ENCODE measurements at regions not wholly inside any gene's neighbourhood (a gene's known extent, or its start where the extent isn't known, plus 50 kb on each side); places are given as distances from the start of the nearest gene placed in this dataset.

DNA sequence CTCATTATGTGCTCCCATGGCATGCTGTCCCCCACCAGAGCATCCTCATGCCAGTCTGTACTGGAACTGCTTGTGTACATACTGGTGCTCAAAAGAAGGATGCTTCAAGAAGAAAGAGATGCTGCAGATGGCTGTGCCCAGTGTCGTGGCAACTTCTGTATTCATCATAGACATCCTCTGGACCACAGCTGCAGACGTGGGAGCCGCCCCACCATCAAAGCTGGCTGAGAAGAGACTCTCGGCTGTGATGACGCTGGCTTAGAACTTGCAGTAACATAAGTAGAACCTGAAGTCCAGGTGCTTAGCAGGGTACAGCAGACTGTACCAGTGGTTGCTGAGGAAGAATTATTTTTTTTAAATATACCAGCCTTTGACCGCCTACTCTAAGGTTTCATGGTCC is 112.6 kb upstream of the ARHGAP5 start:
- 93% methylated on average over 6 of the region's 6 CpGs for WGBS
- Histone ChIP-seq H3K9me3 (ENCODE audit: control insufficient read depth, low read length) (no peaks in the 10 kb centered on the region), H3K27ac (ENCODE audit: low read length) (no peak overlapping the region), H3K4me1 (ENCODE audit: control insufficient read depth, insufficient read depth, low read length) (peaks cover 10% of the 10 kb centered on the region), H3K4me3 (ENCODE audit: low read length) (no peak overlapping the region), H3K27me3 (ENCODE audit: control insufficient read depth, insufficient read depth) (no peaks in the 10 kb centered on the region)
- DNase-seq: no peak
- ATAC-seq: no peak
- intact Hi-C loops (cut with DNase I): no loop called here

DNA sequence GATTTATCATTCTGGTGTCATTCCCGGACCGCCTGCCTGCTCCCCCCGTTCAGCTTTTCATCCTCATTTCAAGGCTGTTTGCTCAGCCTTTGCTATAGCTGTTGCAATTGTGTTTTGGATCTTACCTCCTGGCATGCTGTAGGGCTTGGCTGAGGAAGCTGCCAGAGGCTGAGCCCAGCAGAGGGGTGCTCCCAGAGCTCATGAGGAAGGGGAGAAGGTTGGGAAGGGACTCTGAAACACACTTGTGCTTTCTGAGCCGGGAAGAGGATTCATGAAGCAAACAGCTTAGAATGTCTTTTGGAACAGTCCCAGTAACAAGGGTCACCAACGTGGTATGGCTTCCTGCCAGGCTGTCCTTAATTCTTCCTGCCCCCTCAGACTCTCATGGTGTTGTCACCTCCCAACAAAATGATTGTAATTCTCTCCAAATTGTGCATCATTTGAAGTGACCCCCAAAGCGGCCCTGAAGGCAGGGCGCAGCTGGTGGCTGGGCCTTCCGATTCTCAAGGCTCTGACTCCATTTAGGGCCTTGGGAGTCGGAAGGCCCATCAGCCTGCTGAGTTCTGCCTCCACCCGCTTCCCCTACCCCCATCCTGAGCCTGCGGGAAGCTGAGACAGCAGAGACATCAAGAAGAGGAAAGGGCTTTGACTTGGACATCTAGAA is 111.9 kb upstream of the ARHGAP5 start:
- Histone ChIP-seq H3K27ac (ENCODE audit: low read length) (no peak overlapping the region), H3K27me3 (ENCODE audit: control insufficient read depth, insufficient read depth) (no peaks in the 10 kb centered on the region), H3K4me3 (ENCODE audit: low read length) (no peak overlapping the region), H3K9me3 (ENCODE audit: control insufficient read depth, low read length) (no peaks in the 10 kb centered on the region), H3K4me1 (ENCODE audit: control insufficient read depth, insufficient read depth, low read length) (peaks cover 10% of the 10 kb centered on the region)
- peak; percentile 29 to 34 for ATAC-seq
- intact Hi-C loops (cut with DNase I): no loop called here
- peak in 1 of 3 donors; percentile 58 for DNase-seq
- 65% methylated on average over 11 of the region's 11 CpGs for WGBS

DNA sequence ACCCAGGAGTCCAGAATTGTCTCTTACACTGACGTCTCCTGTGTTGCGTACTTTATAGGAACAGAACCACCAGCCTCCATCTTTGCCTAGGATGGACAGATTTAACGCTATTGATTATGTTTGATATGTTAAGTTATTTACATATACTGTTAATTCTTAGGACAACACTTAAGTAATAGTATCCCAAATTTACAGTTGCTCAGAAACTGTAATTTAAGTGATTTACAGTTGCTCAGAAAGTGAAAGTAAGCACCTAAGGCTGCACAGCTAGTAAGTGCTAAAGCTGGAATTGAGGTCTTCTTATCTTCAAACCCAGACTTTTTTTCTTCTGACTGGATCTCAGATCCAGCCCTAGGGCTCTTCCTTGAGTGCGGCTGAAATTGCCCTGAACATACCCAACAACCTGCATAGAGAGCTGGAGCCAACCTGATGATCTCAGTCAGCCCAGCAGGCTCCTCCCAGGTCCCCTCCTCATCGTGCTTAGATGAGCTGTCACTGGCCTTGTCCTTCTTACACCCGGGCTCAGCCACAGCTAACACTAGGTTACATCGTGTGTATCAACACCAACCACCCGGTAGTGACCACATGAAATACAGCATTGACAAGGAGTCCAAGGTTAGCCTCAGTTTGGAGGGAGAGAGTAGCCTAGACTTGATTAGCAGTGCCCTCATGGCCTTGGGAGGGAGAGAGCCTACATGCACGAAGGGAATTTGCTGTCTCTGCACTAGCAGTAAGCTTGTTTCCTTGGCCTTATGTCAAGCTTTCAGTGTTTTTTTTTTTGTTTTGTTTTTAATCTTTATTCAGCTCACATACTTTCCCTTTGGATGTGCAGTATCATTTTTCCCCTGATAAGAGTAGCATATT is 111.1 kb upstream of the ARHGAP5 start:
- intact Hi-C loops (cut with DNase I): no loop called here
- WGBS: 51% methylated on average over 9 of the region's 9 CpGs
- peak; percentile 50 to 58 for ATAC-seq
- peaks cover 10% of the 10 kb centered on the region for H3K4me1 ChIP-seq (ENCODE audit: control insufficient read depth, insufficient read depth, low read length)
- no peak overlapping the region for H3K27ac ChIP-seq (ENCODE audit: low read length)
- DNase-seq: peak in 1 of 3 donors; percentile 40
- no peaks in the 10 kb centered on the region for H3K27me3 ChIP-seq (ENCODE audit: control insufficient read depth, insufficient read depth)
- H3K4me3 ChIP-seq (ENCODE audit: low read length): no peak overlapping the region
- H3K9me3 ChIP-seq (ENCODE audit: control insufficient read depth, low read length): no peaks in the 10 kb centered on the region

DNA sequence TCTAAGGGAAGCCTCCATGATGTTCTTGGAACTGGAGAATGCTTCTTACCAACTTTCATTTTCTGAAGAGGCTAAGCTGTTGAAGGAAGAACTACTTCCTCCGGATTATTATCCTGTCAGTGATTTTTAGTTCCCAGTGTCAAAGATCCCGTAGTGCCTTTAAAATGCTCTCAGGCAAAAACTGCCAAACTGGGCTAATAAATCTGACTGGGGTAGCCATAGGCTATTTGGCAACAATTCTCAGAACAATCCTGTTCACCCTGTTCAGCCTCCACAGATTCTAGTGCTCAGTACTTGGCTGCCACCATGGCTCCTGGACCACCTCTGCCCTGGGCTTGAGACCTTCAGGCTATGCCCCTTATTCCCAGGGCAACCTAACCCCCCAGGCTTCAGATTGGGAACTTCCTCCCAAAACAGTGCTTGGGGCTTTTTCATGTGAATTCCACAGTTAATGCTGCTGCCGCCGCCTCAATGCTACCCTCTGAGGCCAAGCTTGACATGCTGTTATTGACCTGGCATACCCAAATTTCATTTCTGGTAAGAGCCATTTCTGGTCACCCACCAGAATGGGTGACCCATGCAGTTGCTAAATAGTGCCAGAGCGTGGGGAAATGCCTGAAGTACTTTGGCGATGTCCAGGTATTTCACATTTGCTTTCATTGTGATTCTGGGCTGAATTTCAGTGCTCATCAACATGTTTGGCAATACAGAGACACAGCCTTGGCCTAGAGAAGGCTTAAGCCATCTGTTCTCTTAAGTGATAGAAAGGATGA is 110.0 kb upstream of the ARHGAP5 start:
- no peak overlapping the region for H3K27ac ChIP-seq (ENCODE audit: low read length)
- DNase-seq: no peak
- H3K4me1 ChIP-seq (ENCODE audit: control insufficient read depth, insufficient read depth, low read length): peaks cover 10% of the 10 kb centered on the region
- WGBS: 63% methylated on average over 6 of the region's 6 CpGs
- no peaks in the 10 kb centered on the region for H3K9me3 ChIP-seq (ENCODE audit: control insufficient read depth, low read length)
- peak in 1 of 2 donors; percentile 19 for ATAC-seq
- H3K27me3 ChIP-seq (ENCODE audit: control insufficient read depth, insufficient read depth): no peaks in the 10 kb centered on the region
- intact Hi-C loops (cut with DNase I): no loop called here
- no peak overlapping the region for H3K4me3 ChIP-seq (ENCODE audit: low read length)

DNA sequence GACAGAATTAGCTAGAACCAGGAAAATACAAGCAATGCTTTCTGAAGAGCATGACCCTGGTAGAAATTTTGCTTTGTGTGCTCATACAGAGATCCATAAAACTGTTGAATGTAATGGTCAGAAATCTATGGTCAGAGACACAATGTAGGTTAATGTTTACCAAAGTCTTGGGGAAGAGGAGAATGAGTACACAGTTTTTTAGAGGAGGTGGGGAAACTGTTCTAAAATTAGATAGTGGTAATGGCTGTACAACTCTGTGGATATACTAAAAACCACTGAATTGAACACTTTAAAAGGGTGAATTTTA is 109.5 kb upstream of the ARHGAP5 start:
- ATAC-seq: no peak
- intact Hi-C loops (cut with DNase I): no loop called here
- no peak overlapping the region for H3K27ac ChIP-seq (ENCODE audit: low read length)
- H3K4me1 ChIP-seq (ENCODE audit: control insufficient read depth, insufficient read depth, low read length): peaks cover 10% of the 10 kb centered on the region
- H3K27me3 ChIP-seq (ENCODE audit: control insufficient read depth, insufficient read depth): no peaks in the 10 kb centered on the region
- H3K9me3 ChIP-seq (ENCODE audit: control insufficient read depth, low read length): no peaks in the 10 kb centered on the region
- DNase-seq: no peak
- H3K4me3 ChIP-seq (ENCODE audit: low read length): no peak overlapping the region

DNA sequence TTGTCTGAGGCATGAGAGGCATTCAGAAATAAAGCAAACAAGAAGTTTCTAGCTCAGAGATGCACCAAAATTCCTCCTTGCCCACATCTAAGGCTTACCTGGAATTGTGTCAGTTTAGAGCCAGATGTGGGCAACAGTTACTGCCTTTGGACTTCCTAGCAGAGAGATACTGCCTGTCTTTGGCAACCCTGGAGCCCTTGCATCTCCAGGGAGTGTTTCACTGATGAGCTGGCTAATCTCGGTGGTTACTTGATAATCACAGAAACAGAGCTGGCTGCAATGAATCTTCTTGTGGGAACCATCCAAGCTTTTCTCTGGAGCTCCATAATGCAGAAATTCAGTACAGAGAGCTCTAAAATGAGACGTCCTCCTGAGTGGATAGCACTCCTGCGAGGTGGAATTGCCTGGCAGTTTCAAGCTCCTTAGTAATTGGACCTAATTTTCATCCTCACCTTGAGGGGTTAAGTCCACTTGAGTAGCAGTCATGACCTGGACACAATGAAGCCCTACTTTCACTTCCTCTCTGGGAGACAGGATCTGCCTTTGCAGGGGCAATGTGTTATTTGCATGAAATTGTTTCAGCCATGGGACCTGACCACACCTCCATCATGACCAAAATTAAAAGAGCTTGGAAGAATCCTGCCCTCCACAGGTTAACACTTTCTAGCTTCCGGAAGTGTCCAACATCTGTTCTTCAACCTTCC is 108.8 kb upstream of the ARHGAP5 start:
- intact Hi-C loops (cut with DNase I): no loop called here
- Histone ChIP-seq H3K4me3 (ENCODE audit: low read length) (no peak overlapping the region), H3K9me3 (ENCODE audit: control insufficient read depth, low read length) (no peaks in the 10 kb centered on the region), H3K27ac (ENCODE audit: low read length) (no peak overlapping the region), H3K4me1 (ENCODE audit: control insufficient read depth, insufficient read depth, low read length) (peaks cover 10% of the 10 kb centered on the region), H3K27me3 (ENCODE audit: control insufficient read depth, insufficient read depth) (no peaks in the 10 kb centered on the region)
- ATAC-seq: peak in 1 of 2 donors; percentile 36
- 46% methylated on average over 4 of the region's 4 CpGs for WGBS
- no peak for DNase-seq

DNA sequence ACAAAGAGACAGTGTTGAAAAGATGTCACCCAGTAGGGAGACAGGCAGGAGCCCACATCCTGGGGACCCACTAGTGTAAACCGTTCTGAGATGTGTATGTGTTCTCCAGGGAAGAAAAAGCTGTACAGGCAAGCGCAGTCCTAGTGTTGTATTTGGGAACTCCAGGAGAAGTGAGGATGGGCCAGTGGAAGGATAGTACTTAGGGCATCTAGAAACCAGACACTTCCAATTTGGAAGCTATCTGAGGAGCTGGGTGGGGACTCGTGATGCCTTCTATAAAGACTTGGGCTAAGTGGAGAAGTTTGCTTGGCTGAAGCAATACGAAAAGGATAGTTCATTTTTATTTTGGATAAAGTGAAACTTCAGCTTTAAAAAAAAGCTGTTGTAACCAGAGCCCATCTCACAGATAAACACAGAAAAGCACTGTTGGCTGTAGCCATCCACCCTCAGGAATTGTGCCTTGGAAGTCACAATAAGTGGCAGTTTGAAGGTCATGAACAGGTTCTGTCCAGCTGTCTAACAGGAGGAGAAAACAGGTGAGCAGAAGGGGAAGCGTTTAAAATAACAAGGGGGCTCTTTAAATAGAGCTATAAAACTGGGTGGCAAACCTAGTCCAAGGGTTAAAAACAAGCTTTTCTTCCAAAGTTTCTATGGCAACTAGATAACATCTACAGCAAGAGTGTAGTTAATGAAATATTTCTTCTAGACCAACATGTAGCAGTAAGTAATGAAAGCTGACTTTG is 108.0 kb upstream of the ARHGAP5 start:
- Histone ChIP-seq H3K4me1 (ENCODE audit: control insufficient read depth, insufficient read depth, low read length) (peaks cover 10% of the 10 kb centered on the region), H3K27me3 (ENCODE audit: control insufficient read depth, insufficient read depth) (no peaks in the 10 kb centered on the region), H3K4me3 (ENCODE audit: low read length) (no peak overlapping the region), H3K9me3 (ENCODE audit: control insufficient read depth, low read length) (no peaks in the 10 kb centered on the region), H3K27ac (ENCODE audit: low read length) (no peak overlapping the region)
- ATAC-seq: no peak
- WGBS: 63% methylated on average over 5 of the region's 5 CpGs
- intact Hi-C loops (cut with DNase I): no loop called here
- no peak for DNase-seq

DNA sequence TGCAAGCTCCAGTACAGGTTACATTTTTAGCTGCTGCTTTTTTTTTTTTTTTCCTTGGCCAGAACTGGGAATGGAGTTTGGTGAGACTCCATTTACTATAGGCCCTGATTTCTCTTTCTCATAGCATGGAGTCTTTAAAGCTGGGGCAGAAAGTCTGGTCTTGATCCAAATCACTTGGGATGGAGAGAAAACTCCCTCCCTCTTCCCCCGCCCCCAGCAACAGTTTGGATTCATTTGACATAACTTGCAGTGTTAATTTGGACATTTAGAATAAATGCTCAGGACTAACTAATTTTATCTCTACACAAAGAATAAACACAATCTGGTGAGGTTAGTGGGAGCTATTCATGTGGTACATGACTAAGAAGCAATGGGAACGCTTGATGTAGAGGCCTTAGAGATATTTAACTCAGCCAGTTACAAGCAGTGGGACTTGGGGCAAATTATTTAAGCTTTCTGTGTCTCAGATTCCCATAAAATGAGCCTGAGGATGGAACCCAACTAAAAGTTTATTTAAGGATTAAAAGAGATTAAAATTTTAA is 107.3 kb upstream of the ARHGAP5 start:
- ATAC-seq (no peak), DNase-seq (no peak)
- no peak overlapping the region for H3K27ac ChIP-seq (ENCODE audit: low read length)
- 80% methylated on average over 2 of the region's 2 CpGs for WGBS
- intact Hi-C loops (cut with DNase I): no loop called here
- H3K4me3 ChIP-seq (ENCODE audit: low read length): no peak overlapping the region
- peaks cover 10% of the 10 kb centered on the region for H3K4me1 ChIP-seq (ENCODE audit: control insufficient read depth, insufficient read depth, low read length)
- no peaks in the 10 kb centered on the region for H3K27me3 ChIP-seq (ENCODE audit: control insufficient read depth, insufficient read depth)
- no peaks in the 10 kb centered on the region for H3K9me3 ChIP-seq (ENCODE audit: control insufficient read depth, low read length)

DNA sequence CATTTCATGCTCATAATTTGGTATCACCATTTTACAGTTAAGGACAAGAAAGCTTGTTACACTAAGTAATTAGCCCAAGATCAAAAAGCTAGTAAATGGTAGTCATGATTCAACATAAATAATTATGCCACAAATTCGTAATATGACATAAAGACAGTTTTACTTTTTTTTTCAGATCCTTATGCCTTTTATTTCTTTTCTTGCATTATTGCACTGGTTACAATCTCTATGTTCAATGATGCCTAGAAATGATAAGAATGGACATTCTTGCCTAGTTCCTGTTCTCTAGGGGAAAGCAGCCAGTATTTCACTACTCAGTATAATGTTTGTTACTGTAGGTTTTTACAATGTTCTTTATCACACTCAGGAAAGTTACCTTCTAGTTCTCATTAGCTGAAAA is 106.4 kb upstream of the ARHGAP5 start:
- WGBS: 89% methylated on average over 1 of the region's 1 CpG
- no peaks in the 10 kb centered on the region for H3K27me3 ChIP-seq (ENCODE audit: control insufficient read depth, insufficient read depth)
- peaks cover 4% of the 10 kb centered on the region for H3K4me1 ChIP-seq (ENCODE audit: control insufficient read depth, insufficient read depth, low read length)
- intact Hi-C loops (cut with DNase I): no loop called here
- DNase-seq (no peak), ATAC-seq (no peak)
- H3K9me3 ChIP-seq (ENCODE audit: control insufficient read depth, low read length): no peaks in the 10 kb centered on the region
- no peak overlapping the region for H3K4me3 ChIP-seq (ENCODE audit: low read length)
- H3K27ac ChIP-seq (ENCODE audit: low read length): no peak overlapping the region

DNA sequence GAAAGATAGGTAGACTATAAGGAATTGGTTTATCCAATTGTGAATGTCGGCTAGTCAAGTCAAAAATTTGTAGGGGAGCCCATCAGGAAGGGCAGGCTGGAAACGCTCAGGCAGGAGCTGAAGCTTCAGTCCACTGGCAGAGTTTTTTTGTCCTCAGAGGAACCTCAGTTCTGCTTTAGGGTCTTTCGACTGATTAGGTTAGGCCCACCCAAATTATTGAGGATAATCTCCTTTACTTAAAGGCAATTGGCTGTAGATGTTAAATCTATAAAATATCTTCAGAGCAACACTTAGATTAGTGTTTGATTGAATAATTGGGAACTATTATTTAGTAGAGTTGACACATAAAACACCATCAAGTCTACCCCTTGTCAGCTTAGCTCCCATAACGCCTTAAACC is 105.5 kb upstream of the ARHGAP5 start:
- Histone ChIP-seq H3K27me3 (ENCODE audit: control insufficient read depth, insufficient read depth) (no peaks in the 10 kb centered on the region), H3K4me1 (ENCODE audit: control insufficient read depth, insufficient read depth, low read length) (no peaks in the 10 kb centered on the region), H3K9me3 (ENCODE audit: control insufficient read depth, low read length) (no peaks in the 10 kb centered on the region), H3K27ac (ENCODE audit: low read length) (no peak overlapping the region), H3K4me3 (ENCODE audit: low read length) (no peak overlapping the region)
- no peak for DNase-seq
- WGBS: 95% methylated on average over 4 of the region's 4 CpGs
- intact Hi-C loops (cut with DNase I): no loop called here
- ATAC-seq: no peak
